Ovary (tissue), 3 donors: ENCODE measurements at regions not wholly inside any gene's neighbourhood (a gene's known extent, or its start where the extent isn't known, plus 50 kb on each side); places are given as distances from the start of the nearest gene placed in this dataset.

ENCODE experiments used
- CTCF ChIP-seq, 3 donors: fragments of 450-650 bp in 2 of 3; fragments of 200-600 bp in 1 of 3; IDR thresholded peaks; one replicate each; pipeline versions ENCODE4 v1.5.1 to v1.8.0; 2016 to 2022; ENCODE audit warnings: antibody characterized with exemption in 3 of 3, mild to moderate bottlenecking in 1 of 3
- POLR2A ChIP-seq: fragments of 450-650 bp; IDR thresholded peaks from one replicate; pipeline ENCODE4 v1.6.1; 2017; ENCODE audit warnings: antibody characterized with exemption, mild to moderate bottlenecking, moderate library complexity
- donor health status: DM: no; HTN: no; CAD: no.

GRCh38 chr2:235223011-235223410, 270.8 kb upstream of the AGAP1 start:
- TF ChIP-seq CTCF (IDR thresholded peaks at IDR 0.05) (no peak), POLR2A (no peak)
